Cardiac fibroblast (primary cell): ENCODE measurements at regions not wholly inside any gene's neighbourhood (a gene's known extent, or its start where the extent isn't known, plus 50 kb on each side); places are given as distances from the start of the nearest gene placed in this dataset.
"Not testable (repeated sequence)": the region's sequence is repeated elsewhere in the genome, so short reads cannot be mapped to it uniquely, and the experiment has no call there.

Source experiments
- DNase-seq, 2 donors: peaks; one replicate each; pipeline versions ENCODE4 v3.0.0 to v3.0.0-alpha.2; 2010; ENCODE audit warnings: low read depth in 2 of 2
- H3K4me3 ChIP-seq, 2 donors: replicated peaks in 1 of 2; 1 replicate in 1 of 2; 2 replicates in 1 of 2; pipeline ENCODE4 v1.5.1; 2011; ENCODE audit warnings: low read depth in 2 of 2, low read length in 2 of 2, mild to moderate bottlenecking in 2 of 2, moderate library complexity in 1 of 2
- CTCF ChIP-seq: IDR thresholded peaks from one replicate; pipeline ENCODE4 v1.5.1; 2011; ENCODE audit warnings: low read depth, mild to moderate bottlenecking, low read length, inconsistent platforms

- no peak overlapping the region for H3K4me3 ChIP-seq
- no peak for DNase-seq
- no peak for TF ChIP-seq CTCF
Observed at GRCh38 chr3:137148406-137148805, 190.6 kb downstream of the IL20RB start.

GRCh38 chr3:137148917-137149316, 191.1 kb downstream of the IL20RB start:
- no peak for TF ChIP-seq CTCF
- no peak overlapping the region for H3K4me3 ChIP-seq
- DNase-seq: no peak

- no peak for TF ChIP-seq CTCF
- DNase-seq: no peak
- H3K4me3 ChIP-seq: no peak overlapping the region
Observed at GRCh38 chr3:137150825-137151224, 193.0 kb downstream of the IL20RB start.

- not testable (repeated sequence) for DNase-seq, H3K4me3 ChIP-seq
Observed at GRCh38 chr3:137153046-137153445, 195.3 kb downstream of the IL20RB start.

- no peak for TF ChIP-seq CTCF
- H3K4me3 ChIP-seq: no peak overlapping the region
- no peak for DNase-seq
Observed at GRCh38 chr3:137163241-137163871, 205.6 kb downstream of the IL20RB start.

- no peak overlapping the region for H3K4me3 ChIP-seq
- no peak for DNase-seq
- TF ChIP-seq CTCF: no peak
Observed at GRCh38 chr3:137163958-137164357, 206.2 kb downstream of the IL20RB start.

- no peak for TF ChIP-seq CTCF
- peak in 1 of 2 donors; percentile 38 for DNase-seq
- H3K4me3 ChIP-seq: no peak overlapping the region
Observed at GRCh38 chr3:137165117-137165806, 207.5 kb downstream of the IL20RB start.
